Mammary epithelial cell (primary cell): ENCODE measurements at regions not wholly inside any gene's neighbourhood (a gene's known extent, or its start where the extent isn't known, plus 50 kb on each side); places are given as distances from the start of the nearest gene placed in this dataset.

Experiments used
- CTCF ChIP-seq, 2 donors: IDR thresholded peaks in 1 of 2; conservative IDR thresholded peaks in 1 of 2; 2 replicates each; pipeline ENCODE4 v1.5.1; 2011 to 2012; ENCODE audit warnings: inconsistent platforms in 2 of 2, low read length in 2 of 2, mild to moderate bottlenecking in 2 of 2, control low read depth in 1 of 2, low read depth in 1 of 2; ENCODE audit not compliant: insufficient read depth in 1 of 2; ENCODE audit errors: extremely low read depth in 1 of 2
- EZH2 ChIP-seq: IDR thresholded peaks from 2 replicates; pipeline ENCODE4 v1.6.1; 2012; ENCODE audit warnings: low read length, inconsistent platforms, borderline replicate concordance

GRCh38 chrX:137792214-137792613 is 226.3 kb downstream of the ZIC3 start:
- TF ChIP-seq CTCF (conservative IDR thresholded peaks at IDR 0.05 in 1 of 2, IDR thresholded peaks at IDR 0.05 in 1 of 2; ENCODE audit: extremely low read depth in 1 of 2, insufficient read depth in 1 of 2, low read depth in 1 of 2, low read length in 2 of 2) (no peak), EZH2 (no peak)
